ENCODE measurements at regions not wholly inside any gene's neighbourhood (a gene's known extent, or its start where the extent isn't known, plus 50 kb on each side); places are given as distances from the start of the nearest gene placed in this dataset.
A peak's percentile ranks its signal among the peaks of the same experiment; 100 is the strongest.
"Not testable (repeated sequence)": the region's sequence is repeated elsewhere in the genome, so short reads cannot be mapped to it uniquely, and the experiment has no call there.

- no peak for DNase-seq
These were observed 973.7 kb downstream of the MCTP2 start for GRCh38 chr15:95205077-95205476.

GRCh38 chr15:95205830-95206229 is 974.5 kb downstream of the MCTP2 start:
- DNase-seq, result not testable (repeated sequence)

- DNase-seq, result no peak
These were observed 976.7 kb downstream of the MCTP2 start for GRCh38 chr15:95208071-95208470.

- DNase-seq, result no peak
These were observed 977.6 kb downstream of the MCTP2 start for GRCh38 chr15:95208988-95209387.

- no peak for DNase-seq
These were observed 979.1 kb downstream of the MCTP2 start for GRCh38 chr15:95210436-95210981.

- DNase-seq, result no peak
These were observed 983.7 kb downstream of the MCTP2 start for GRCh38 chr15:95215017-95215416.

GRCh38 chr15:95226835-95227234 is 995.5 kb downstream of the MCTP2 start:
- no peak for DNase-seq

GRCh38 chr15:95227235-95227634 is 995.9 kb downstream of the MCTP2 start:
- no peak for DNase-seq

GRCh38 chr15:95228856-95229555 is 997.6 kb downstream of the MCTP2 start:
- no peak for DNase-seq

- DNase-seq, result no peak
These were observed 1003.7 kb downstream of the MCTP2 start for GRCh38 chr15:95235033-95235432.

- no peak for DNase-seq
These were observed 1016.0 kb downstream of the MCTP2 start for GRCh38 chr15:95247071-95247984.

GRCh38 chr15:95249524-95249923 is 1018.2 kb downstream of the MCTP2 start:
- DNase-seq, result no peak

- DNase-seq, result no peak
These were observed 1021.0 kb downstream of the MCTP2 start for GRCh38 chr15:95252404-95252803.

GRCh38 chr15:95254263-95254662 is 1022.9 kb downstream of the MCTP2 start:
- no peak for DNase-seq

GRCh38 chr15:95259513-95259912 is 1028.2 kb downstream of the MCTP2 start:
- DNase-seq, result peak; percentile 13 to 23

- no peak for DNase-seq
These were observed 1028.6 kb downstream of the MCTP2 start for GRCh38 chr15:95259965-95260364.

GRCh38 chr15:95260856-95261255 is 1029.5 kb downstream of the MCTP2 start:
- no peak for DNase-seq

GRCh38 chr15:95261546-95261945 is 1030.2 kb downstream of the MCTP2 start:
- no peak for DNase-seq

- no peak for DNase-seq
These were observed 1030.6 kb downstream of the MCTP2 start for GRCh38 chr15:95261968-95262367.

GRCh38 chr15:95262866-95263564 is 1031.7 kb downstream of the MCTP2 start:
- no peak for DNase-seq

GRCh38 chr15:95263751-95264150 is 1032.4 kb downstream of the MCTP2 start:
- no peak for DNase-seq

- no peak for DNase-seq
These were observed 1034.1 kb downstream of the MCTP2 start for GRCh38 chr15:95265419-95265997.

All from stimulated activated CD4-positive, alpha-beta T cell treated with anti-CD3 and anti-CD28 coated beads, Interleukin-4, amount 100 ng/mL, for 4 hours (primary cell).